K562 (cell line): ENCODE measurements at regions not wholly inside any gene's neighbourhood (a gene's known extent, or its start where the extent isn't known, plus 50 kb on each side); places are given as distances from the start of the nearest gene placed in this dataset.

Experiments used
- ATAC-seq: fragments of 200-7000 bp; cut with Tn5 transposase; 3 replicates; pipeline ENCODE4 v1.9.1; 2020; ENCODE audit warnings: moderate library complexity
- BruUV-seq: library from RNA; stranded (reverse); fragments of 400-500 nt; replicated peaks from 2 replicates; lab custom pipeline; 2021; lab: Mats Ljungman, UMichigan
- CTCF ChIA-PET: fragments of 300-600 bp; formaldehyde crosslinking; extraction: SDS; loops from one replicate; lab custom pipeline; 2021; ENCODE audit warnings: low intra/inter-chr PET ratio; lab: Yijun Ruan, JAX
- POLR2A ChIA-PET: fragments of 300-600, 350-650 bp; sonication (Branson Sonifier 250); formaldehyde crosslinking; extraction: SDS; loops from one replicate; lab custom pipeline; 2021; ENCODE audit warnings: antibody characterized with exemption, inconsistent platforms; lab: Yijun Ruan, JAX
- DNase-seq, 4 experiments: peaks; one replicate each; pipeline versions ENCODE4 v3.0.0 to v3.0.0-alpha.2; 2011 to 2018; ENCODE audit warnings: low spot score in 3 of 4, mixed read lengths in 3 of 4; ENCODE audit errors: extremely low read depth in 1 of 4
- FAIRE-seq: peaks from 2 replicates; lab custom pipeline; 2011; peaks lifted over from hg19 to GRCh38; lab: Jason Lieb, UNC
- H2AFZ ChIP-seq: 2 replicates; pipeline ENCODE4 v1.6.0; 2011; ENCODE audit warnings: low read depth, low read length, control low read depth, inconsistent platforms
- H3K27ac ChIP-seq: fragments of 200-600 bp; 3 replicates; pipeline ENCODE4 v1.8.0; 2011; ENCODE audit warnings: low read depth, mild to moderate bottlenecking, control low read depth, inconsistent platforms, low read length, moderate library complexity, mixed read lengths; ENCODE audit errors: extremely low read depth
- H3K27me3 ChIP-seq, 2 experiments: fragments of 300-600 bp in 1 of 2; 2 replicates in 1 of 2; 3 replicates in 1 of 2; pipeline versions ENCODE4 v1.6.0 to v1.8.0; 2011; ENCODE audit warnings: inconsistent platforms in 2 of 2, low read length in 2 of 2, mild to moderate bottlenecking in 1 of 2, mixed read lengths in 1 of 2, moderate library complexity in 1 of 2; ENCODE audit not compliant: control insufficient read depth in 2 of 2, insufficient read depth in 2 of 2
- H3K36me3 ChIP-seq: fragments of 300-600 bp; 3 replicates; pipeline ENCODE4 v1.8.0; 2011; ENCODE audit warnings: mild to moderate bottlenecking, low read length, inconsistent platforms; ENCODE audit not compliant: control insufficient read depth, insufficient read depth
- H3K4me1 ChIP-seq, 2 experiments: fragments of 200-600 bp in 1 of 2; replicated peaks in 1 of 2; 2 replicates in 1 of 2; 3 replicates in 1 of 2; pipeline versions ENCODE4 v1.5.1 to v1.8.0; 2011; ENCODE audit warnings: inconsistent platforms in 2 of 2, low read length in 2 of 2, mild to moderate bottlenecking in 1 of 2, mixed read lengths in 1 of 2, moderate library complexity in 1 of 2; ENCODE audit not compliant: control insufficient read depth in 2 of 2, insufficient read depth in 2 of 2
- H3K4me2 ChIP-seq: 2 replicates; pipeline ENCODE4 v1.6.1; 2011; ENCODE audit warnings: low read length, control low read depth, inconsistent platforms, mixed read lengths; ENCODE audit not compliant: insufficient read depth
- H3K4me3 ChIP-seq: fragments of 200-600 bp; sonication (generic), shearing (Covaris generic); 2 replicates; pipeline ENCODE4 v1.5.1; 2016; ENCODE audit warnings: control low read depth, inconsistent platforms
- H3K79me2 ChIP-seq: fragments of 200-600 bp; 3 replicates; pipeline ENCODE4 v1.8.0; 2011; ENCODE audit warnings: low read length, inconsistent platforms; ENCODE audit not compliant: control insufficient read depth, insufficient read depth
- H3K9ac ChIP-seq, 2 experiments: 2 replicates each; pipeline versions ENCODE4 v1.6.0 to v1.6.1; 2011; ENCODE audit warnings: low read depth in 2 of 2, low read length in 2 of 2, control low read depth in 1 of 2, inconsistent platforms in 1 of 2, mild to moderate bottlenecking in 1 of 2, mixed read lengths in 1 of 2; ENCODE audit not compliant: insufficient read depth in 1 of 2
- H3K9me1 ChIP-seq: one replicate; pipeline ENCODE4 v1.6.0; 2011; ENCODE audit warnings: inconsistent platforms, mild to moderate bottlenecking, low read length, moderate library complexity; ENCODE audit not compliant: control insufficient read depth, insufficient read depth
- H3K9me3 ChIP-seq: replicated peaks from 2 replicates; pipeline ENCODE4 v1.5.1; 2011; ENCODE audit warnings: low read depth, low read length, inconsistent platforms; ENCODE audit not compliant: control insufficient read depth, insufficient read depth
- H4K20me1 ChIP-seq: replicated peaks from 2 replicates; pipeline ENCODE4 v1.6.1; 2011; ENCODE audit warnings: low read length, inconsistent platforms, mixed read lengths; ENCODE audit not compliant: control insufficient read depth, insufficient read depth
- BHLHE40 ChIP-seq: IDR thresholded peaks from 2 replicates; pipeline ENCODE4 v1.6.1; 2011; ENCODE audit warnings: low read length, improper control_type of control experiment
- MCM3 ChIP-seq: fragments of 450-650 bp; IDR thresholded peaks from 2 replicates; pipeline ENCODE4 v1.6.1; 2016
- NONO ChIP-seq, 2 experiments: fragments of 200-400 bp in 1 of 2; fragments of 450-650 bp in 1 of 2; formaldehyde crosslinking in 1 of 2; IDR thresholded peaks; 2 replicates each; pipeline ENCODE4 v1.6.1; 2017; ENCODE audit warnings: low read depth in 2 of 2, mild to moderate bottlenecking in 2 of 2, moderate library complexity in 2 of 2, low read length in 1 of 2
- POLR2AphosphoS2 ChIP-seq: IDR thresholded peaks from 2 replicates; pipeline ENCODE4 v1.6.1; 2012; ENCODE audit warnings: low read length, improper control_type of control experiment
- TGIF2 ChIP-seq: sonication (generic); formaldehyde crosslinking; IDR thresholded peaks from 2 replicates; pipeline ENCODE4 v1.8.1; 2022; ENCODE audit warnings: mild to moderate bottlenecking, missing genetic modification reagents, moderate library complexity
- ZNF589 ChIP-seq: fragments of 200-800 bp; sonication (Bioruptor generic); IDR thresholded peaks from 2 replicates; pipeline ENCODE4 v1.6.1; 2016; ENCODE audit warnings: low read depth, missing genetic modification characterization, missing compliant biosample characterization
- WGBS: fragments of 100-300 bp; shearing (Covaris generic); methylation state at CpG from one replicate; pipeline ENCODE4 v1.1.6; 2016; ENCODE audit warnings: low coverage, mixed read lengths; ENCODE audit not compliant: insufficient coverage; ENCODE audit errors: missing lambda C conversion rate; 5-methylcytosine and 5-hydroxymethylcytosine counted together
- in situ Hi-C: fragments of 300-500 bp; cut with MboI; formaldehyde crosslinking; loops from 4 replicates; pipeline ENCODE4 v1.15.0; 2018; ENCODE audit warnings: inconsistent platforms, mixed read lengths
- intact Hi-C: fragments of 100-400 bp; cut with micrococcal nuclease; formaldehyde crosslinking; loops from 2 replicates; pipeline ENCODE4 v1.14.2; 2022
- TF ChIP-seq, protein P1 (sequence below): fragments of 450-650 bp; IDR thresholded peaks from 2 replicates; pipeline ENCODE4 v1.6.1; 2016; ENCODE audit warnings: missing biosample characterization, missing genetic modification characterization
- TF ChIP-seq, protein P2 (sequence below): fragments of 450-650 bp; conservative IDR thresholded peaks from 2 replicates; pipeline ENCODE4 v1.6.1; 2016; ENCODE audit warnings: missing genetic modification characterization, low read depth, mild to moderate bottlenecking, missing compliant biosample characterization, moderate library complexity

DNA sequence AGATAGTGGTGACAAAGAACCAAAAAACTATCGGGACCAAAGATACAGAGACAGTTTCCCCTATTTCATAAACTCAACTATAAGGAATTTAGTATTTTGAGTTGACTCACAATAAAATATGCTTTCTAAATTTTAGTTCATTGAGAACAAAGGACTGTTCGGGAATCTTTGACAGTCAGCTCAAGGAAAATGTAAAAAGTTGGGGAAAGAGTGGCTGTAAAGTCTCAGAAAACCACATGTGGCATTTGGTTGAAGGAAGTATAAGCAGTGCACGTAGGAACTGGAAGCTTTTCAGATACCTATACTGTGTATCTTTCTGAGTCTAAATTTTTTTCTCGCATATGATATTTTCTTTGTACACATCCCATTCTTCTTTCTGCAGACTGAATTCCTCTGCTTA, 688.9 kb downstream of the KCNA4 start:
- Histone ChIP-seq H3K9me1 (no peaks in the 10 kb centered on the region), H3K9ac (no peak overlapping the region), H3K4me1 (no peaks in the 10 kb centered on the region), H3K36me3 (no peaks in the 10 kb centered on the region), H3K27ac (no peak overlapping the region), H4K20me1 (no peaks in the 10 kb centered on the region), H3K27me3 (no peaks in the 10 kb centered on the region), H3K79me2 (no peaks in the 10 kb centered on the region), H3K4me2 (no peak overlapping the region), H3K9me3 (no peaks in the 10 kb centered on the region), H2AFZ (no peak overlapping the region), H3K4me3 (no peak overlapping the region)
- in situ Hi-C loops (no loop called here), intact Hi-C loops (no loop called here)
- TF ChIP-seq, protein P1, sequence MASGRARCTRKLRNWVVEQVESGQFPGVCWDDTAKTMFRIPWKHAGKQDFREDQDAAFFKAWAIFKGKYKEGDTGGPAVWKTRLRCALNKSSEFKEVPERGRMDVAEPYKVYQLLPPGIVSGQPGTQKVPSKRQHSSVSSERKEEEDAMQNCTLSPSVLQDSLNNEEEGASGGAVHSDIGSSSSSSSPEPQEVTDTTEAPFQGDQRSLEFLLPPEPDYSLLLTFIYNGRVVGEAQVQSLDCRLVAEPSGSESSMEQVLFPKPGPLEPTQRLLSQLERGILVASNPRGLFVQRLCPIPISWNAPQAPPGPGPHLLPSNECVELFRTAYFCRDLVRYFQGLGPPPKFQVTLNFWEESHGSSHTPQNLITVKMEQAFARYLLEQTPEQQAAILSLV, result no peak
- TF ChIP-seq, protein P2, sequence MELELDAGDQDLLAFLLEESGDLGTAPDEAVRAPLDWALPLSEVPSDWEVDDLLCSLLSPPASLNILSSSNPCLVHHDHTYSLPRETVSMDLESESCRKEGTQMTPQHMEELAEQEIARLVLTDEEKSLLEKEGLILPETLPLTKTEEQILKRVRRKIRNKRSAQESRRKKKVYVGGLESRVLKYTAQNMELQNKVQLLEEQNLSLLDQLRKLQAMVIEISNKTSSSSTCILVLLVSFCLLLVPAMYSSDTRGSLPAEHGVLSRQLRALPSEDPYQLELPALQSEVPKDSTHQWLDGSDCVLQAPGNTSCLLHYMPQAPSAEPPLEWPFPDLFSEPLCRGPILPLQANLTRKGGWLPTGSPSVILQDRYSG (tag), result no peak
- no peak for TF ChIP-seq ZNF589
- no peak for TF ChIP-seq NONO (IDR thresholded peaks at IDR 0.05; ENCODE audit: low read depth in 2 of 2, low read length in 1 of 2)
- TF ChIP-seq TGIF2 (CRISPR knock-in tag), result no peak
- no peak for TF ChIP-seq POLR2AphosphoS2
- TF ChIP-seq BHLHE40, result no peak
- TF ChIP-seq MCM3, result no peak
- ATAC-seq (no peak), FAIRE-seq (no peak), DNase-seq (no peak)
- ChIA-PET POLR2A (no interaction called here), CTCF (interaction anchor here (0.7 kb wide), 1 partner anchor 595 kb away, joined by 5 read pairs; no protein-coding TSS in a partner anchor)
- no TSS peak for BruUV-seq
- 0% methylated on average over 4 of the region's 4 CpGs for WGBS
